ENCODE measurements at regions not wholly inside any gene's neighbourhood (a gene's known extent, or its start where the extent isn't known, plus 50 kb on each side); places are given as distances from the start of the nearest gene placed in this dataset.

DNA sequence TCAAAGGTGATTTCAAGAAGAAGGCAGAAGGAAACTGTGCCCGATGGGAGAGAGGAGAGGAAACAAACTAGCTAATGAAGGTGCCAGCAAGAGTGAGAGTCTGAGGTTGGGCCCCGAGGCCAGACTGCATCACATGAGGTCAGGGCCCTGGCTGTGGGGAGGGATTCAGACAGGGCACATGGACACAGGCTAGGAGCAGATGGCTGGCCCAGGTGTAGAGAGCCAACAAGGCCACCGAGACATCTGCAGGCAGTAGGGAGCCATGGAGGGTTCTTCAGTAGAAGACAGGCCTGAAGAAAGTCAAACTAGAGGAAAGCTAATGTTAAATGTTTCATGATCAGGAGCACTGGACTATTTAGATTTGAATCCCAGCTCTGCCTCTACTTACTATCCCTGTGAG, 755.0 kb upstream of the RAB6C start:
- H3K27ac ChIP-seq: no peak overlapping the region
- intact Hi-C loops (cut with DNase I): no loop called here
- WGBS, 2 donors: 88 to 95% methylated on average over 3 of the region's 3 CpGs
- no peaks in the 10 kb centered on the region for H3K36me3 ChIP-seq
- no peaks in the 10 kb centered on the region for H3K9me3 ChIP-seq
- H3K27me3 ChIP-seq: no peaks in the 10 kb centered on the region
- H3K4me1 ChIP-seq: no peaks in the 10 kb centered on the region
- no peak overlapping the region for H3K4me3 ChIP-seq (replicated peaks in 1 of 3)
- TF ChIP-seq, protein P1, sequence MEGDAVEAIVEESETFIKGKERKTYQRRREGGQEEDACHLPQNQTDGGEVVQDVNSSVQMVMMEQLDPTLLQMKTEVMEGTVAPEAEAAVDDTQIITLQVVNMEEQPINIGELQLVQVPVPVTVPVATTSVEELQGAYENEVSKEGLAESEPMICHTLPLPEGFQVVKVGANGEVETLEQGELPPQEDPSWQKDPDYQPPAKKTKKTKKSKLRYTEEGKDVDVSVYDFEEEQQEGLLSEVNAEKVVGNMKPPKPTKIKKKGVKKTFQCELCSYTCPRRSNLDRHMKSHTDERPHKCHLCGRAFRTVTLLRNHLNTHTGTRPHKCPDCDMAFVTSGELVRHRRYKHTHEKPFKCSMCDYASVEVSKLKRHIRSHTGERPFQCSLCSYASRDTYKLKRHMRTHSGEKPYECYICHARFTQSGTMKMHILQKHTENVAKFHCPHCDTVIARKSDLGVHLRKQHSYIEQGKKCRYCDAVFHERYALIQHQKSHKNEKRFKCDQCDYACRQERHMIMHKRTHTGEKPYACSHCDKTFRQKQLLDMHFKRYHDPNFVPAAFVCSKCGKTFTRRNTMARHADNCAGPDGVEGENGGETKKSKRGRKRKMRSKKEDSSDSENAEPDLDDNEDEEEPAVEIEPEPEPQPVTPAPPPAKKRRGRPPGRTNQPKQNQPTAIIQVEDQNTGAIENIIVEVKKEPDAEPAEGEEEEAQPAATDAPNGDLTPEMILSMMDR (IDR thresholded peaks at IDR 0.05): no peak
- no peak for TF ChIP-seq POLR2A (IDR thresholded peaks at IDR 0.05)
- no peak for DNase-seq

DNA sequence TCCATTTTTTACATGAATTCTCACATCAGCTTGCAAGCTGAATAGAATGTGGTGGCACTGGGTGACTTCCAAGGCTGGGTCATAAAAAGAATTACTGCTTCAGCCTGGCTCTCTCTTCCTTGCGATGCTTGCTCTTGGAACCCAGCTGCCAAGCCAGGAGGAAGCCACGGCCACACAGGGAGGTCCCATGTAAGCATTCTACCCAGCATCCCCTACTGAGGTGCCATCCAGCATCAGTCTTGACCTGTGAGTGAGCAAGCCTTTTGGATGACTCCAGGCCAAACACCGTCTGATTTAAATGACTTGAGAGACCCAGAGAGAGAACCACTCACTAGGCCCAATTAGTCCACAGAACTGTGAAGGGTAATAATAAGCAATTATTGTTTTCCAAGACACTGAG, 750.3 kb upstream of the RAB6C start:
- 62 to 64% methylated on average over 3 of the region's 3 CpGs for WGBS, 2 donors
- Histone ChIP-seq H3K27ac (no peak overlapping the region), H3K27me3 (no peaks in the 10 kb centered on the region), H3K36me3 (no peaks in the 10 kb centered on the region), H3K4me1 (no peaks in the 10 kb centered on the region), H3K9me3 (no peaks in the 10 kb centered on the region), H3K4me3 (replicated peaks in 1 of 3) (no peak overlapping the region)
- no peak for DNase-seq
- intact Hi-C loops (cut with DNase I): no loop called here
- TF ChIP-seq, protein P1 (IDR thresholded peaks at IDR 0.05): no peak
- no peak for TF ChIP-seq POLR2A (IDR thresholded peaks at IDR 0.05)

DNA sequence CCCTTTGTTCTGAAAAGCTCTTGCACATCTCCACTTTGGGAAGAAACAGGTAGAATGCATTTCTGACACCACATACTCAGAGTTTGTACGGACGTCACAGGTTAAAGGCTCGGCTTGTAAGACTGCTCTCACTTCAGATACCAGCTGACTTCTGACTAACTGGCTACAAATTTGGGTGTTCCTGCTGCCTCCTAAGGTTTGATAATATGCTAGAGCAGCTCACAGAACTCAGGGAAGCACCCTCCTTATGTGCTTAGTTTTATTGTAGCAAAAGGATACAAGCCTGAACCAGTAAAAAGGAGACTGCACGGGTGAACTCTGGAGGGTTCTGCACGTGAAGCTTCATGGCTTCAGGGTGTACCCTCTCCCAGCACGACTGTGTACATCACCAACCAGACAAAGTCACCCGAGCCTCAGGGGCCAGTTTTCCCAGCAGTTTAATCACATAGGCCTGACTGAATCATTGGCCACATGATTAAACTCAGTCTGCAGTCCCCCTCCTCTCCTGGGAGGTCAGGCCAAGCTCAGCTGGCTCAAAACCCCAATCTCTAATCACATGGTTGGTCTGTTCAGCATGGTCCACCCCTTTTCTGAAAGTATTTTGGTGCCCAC, 749.5 kb upstream of the RAB6C start:
- Histone ChIP-seq H3K4me1 (no peaks in the 10 kb centered on the region), H3K36me3 (no peaks in the 10 kb centered on the region), H3K4me3 (replicated peaks in 1 of 3) (no peak overlapping the region), H3K27me3 (no peaks in the 10 kb centered on the region), H3K27ac (no peak overlapping the region), H3K9me3 (no peaks in the 10 kb centered on the region)
- intact Hi-C loops (cut with DNase I): loop anchor here (10.0 kb wide), 1 partner anchor 495 kb away; no protein-coding TSS in a partner anchor
- 88 to 89% methylated on average over 7 of the region's 7 CpGs for WGBS, 2 donors
- DNase-seq: no peak
- TF ChIP-seq POLR2A (IDR thresholded peaks at IDR 0.05): no peak
- TF ChIP-seq, protein P1 (IDR thresholded peaks at IDR 0.05): no peak

DNA sequence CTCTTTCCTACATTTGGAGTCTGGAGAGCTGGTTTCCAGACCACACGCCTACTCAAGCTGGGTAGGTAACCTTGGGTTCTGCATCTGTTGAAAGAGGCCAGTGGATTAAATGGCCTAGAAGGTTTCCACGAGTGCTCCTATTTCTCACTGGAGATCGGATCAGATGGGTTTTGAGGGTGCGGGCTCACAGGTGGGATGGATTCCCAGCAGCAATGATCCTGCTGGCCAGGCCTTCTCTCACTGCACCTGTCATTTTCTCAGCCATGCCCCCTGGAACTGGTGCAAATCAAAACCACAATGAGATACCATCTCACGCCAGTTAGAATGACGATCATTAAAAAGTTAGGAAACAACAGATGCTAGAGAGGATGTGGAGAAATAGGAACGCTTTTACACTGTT, 747.5 kb upstream of the RAB6C start:
- Histone ChIP-seq H3K36me3 (no peaks in the 10 kb centered on the region), H3K4me3 (replicated peaks in 1 of 3) (no peak overlapping the region), H3K27me3 (no peaks in the 10 kb centered on the region), H3K4me1 (no peaks in the 10 kb centered on the region), H3K27ac (no peak overlapping the region), H3K9me3 (no peaks in the 10 kb centered on the region)
- intact Hi-C loops (cut with DNase I): loop anchor here (10.0 kb wide), 1 partner anchor 497 kb away; no protein-coding TSS in a partner anchor
- WGBS, 2 donors: 91 to 95% methylated on average over 5 to 7 of the region's 7 CpGs
- no peak for TF ChIP-seq POLR2A (IDR thresholded peaks at IDR 0.05)
- TF ChIP-seq, protein P1 (IDR thresholded peaks at IDR 0.05): no peak
- no peak for DNase-seq

DNA sequence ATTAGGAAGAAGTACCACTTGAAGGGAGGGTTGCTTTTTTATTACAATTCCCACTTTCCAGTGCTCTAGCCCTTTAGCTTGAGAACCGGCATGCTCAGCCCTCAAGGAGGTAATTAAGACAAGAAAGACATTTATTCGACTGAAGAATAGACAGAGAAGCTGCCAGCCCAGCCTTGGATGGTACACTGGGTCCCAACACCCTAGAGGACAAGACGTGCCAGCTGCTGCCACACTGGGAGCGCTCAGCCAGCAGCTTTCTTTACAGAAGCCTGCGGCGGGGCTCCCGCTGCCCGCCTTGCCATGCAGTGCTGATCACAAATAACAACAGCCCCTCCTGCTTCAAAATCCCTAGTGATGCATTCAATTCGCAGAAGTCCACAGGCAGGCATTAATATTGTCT, 746.3 kb upstream of the RAB6C start:
- no peaks in the 10 kb centered on the region for H3K36me3 ChIP-seq
- WGBS, 2 donors: 41 to 52% methylated on average over 9 of the region's 9 CpGs
- H3K4me3 ChIP-seq (replicated peaks in 1 of 3): no peak overlapping the region
- peak; percentile 44 to 55 for DNase-seq
- H3K27me3 ChIP-seq: no peaks in the 10 kb centered on the region
- intact Hi-C loops (cut with DNase I): loop anchor here (10.0 kb wide), 1 partner anchor 498 kb away; no protein-coding TSS in a partner anchor
- no peaks in the 10 kb centered on the region for H3K9me3 ChIP-seq
- TF ChIP-seq, protein P1 (IDR thresholded peaks at IDR 0.05): no peak
- no peak for TF ChIP-seq POLR2A (IDR thresholded peaks at IDR 0.05)
- no peaks in the 10 kb centered on the region for H3K4me1 ChIP-seq
- no peak overlapping the region for H3K27ac ChIP-seq

All from thyroid gland (tissue), 4 donors.